PFSK-1 (cell line): ENCODE measurements at regions not wholly inside any gene's neighbourhood (a gene's known extent, or its start where the extent isn't known, plus 50 kb on each side); places are given as distances from the start of the nearest gene placed in this dataset.

Experiments used
- FOXP2 ChIP-seq: optimal IDR thresholded peaks from 2 replicates; pipeline ENCODE3; 2011; ENCODE audit warnings: borderline replicate concordance, control low read depth, inconsistent platforms; ENCODE audit not compliant: insufficient read depth; ENCODE audit errors: extremely low read length, extremely low read depth
- POLR2AphosphoS5 ChIP-seq: IDR thresholded peaks from 2 replicates; pipeline ENCODE4 v1.6.1; 2012; ENCODE audit warnings: low read depth, mild to moderate bottlenecking, control low read depth, low read length, moderate library complexity
- SIN3A ChIP-seq: IDR thresholded peaks from 2 replicates; pipeline ENCODE4 v1.6.1; 2012; ENCODE audit warnings: mild to moderate bottlenecking, low read length, moderate library complexity, borderline replicate concordance; ENCODE audit not compliant: insufficient read depth
- TAF1 ChIP-seq: IDR thresholded peaks from 2 replicates; pipeline ENCODE4 v1.6.1; 2012; ENCODE audit warnings: low read length, control low read depth, borderline replicate concordance; ENCODE audit not compliant: insufficient read depth
- TF ChIP-seq, protein P1 (sequence below), 2 experiments: IDR thresholded peaks; 2 replicates each; pipeline versions ENCODE4 v1.6.1 to v1.8.0; 2011 to 2012; ENCODE audit warnings: low read depth in 2 of 2, low read length in 2 of 2, control low read depth in 1 of 2, inconsistent platforms in 1 of 2, mild to moderate bottlenecking in 1 of 2, moderate library complexity in 1 of 2; ENCODE audit not compliant: insufficient read depth in 1 of 2

GRCh38 chr16:79758615-79759346, 158.2 kb upstream of the MAF start:
- TF ChIP-seq, protein P1, sequence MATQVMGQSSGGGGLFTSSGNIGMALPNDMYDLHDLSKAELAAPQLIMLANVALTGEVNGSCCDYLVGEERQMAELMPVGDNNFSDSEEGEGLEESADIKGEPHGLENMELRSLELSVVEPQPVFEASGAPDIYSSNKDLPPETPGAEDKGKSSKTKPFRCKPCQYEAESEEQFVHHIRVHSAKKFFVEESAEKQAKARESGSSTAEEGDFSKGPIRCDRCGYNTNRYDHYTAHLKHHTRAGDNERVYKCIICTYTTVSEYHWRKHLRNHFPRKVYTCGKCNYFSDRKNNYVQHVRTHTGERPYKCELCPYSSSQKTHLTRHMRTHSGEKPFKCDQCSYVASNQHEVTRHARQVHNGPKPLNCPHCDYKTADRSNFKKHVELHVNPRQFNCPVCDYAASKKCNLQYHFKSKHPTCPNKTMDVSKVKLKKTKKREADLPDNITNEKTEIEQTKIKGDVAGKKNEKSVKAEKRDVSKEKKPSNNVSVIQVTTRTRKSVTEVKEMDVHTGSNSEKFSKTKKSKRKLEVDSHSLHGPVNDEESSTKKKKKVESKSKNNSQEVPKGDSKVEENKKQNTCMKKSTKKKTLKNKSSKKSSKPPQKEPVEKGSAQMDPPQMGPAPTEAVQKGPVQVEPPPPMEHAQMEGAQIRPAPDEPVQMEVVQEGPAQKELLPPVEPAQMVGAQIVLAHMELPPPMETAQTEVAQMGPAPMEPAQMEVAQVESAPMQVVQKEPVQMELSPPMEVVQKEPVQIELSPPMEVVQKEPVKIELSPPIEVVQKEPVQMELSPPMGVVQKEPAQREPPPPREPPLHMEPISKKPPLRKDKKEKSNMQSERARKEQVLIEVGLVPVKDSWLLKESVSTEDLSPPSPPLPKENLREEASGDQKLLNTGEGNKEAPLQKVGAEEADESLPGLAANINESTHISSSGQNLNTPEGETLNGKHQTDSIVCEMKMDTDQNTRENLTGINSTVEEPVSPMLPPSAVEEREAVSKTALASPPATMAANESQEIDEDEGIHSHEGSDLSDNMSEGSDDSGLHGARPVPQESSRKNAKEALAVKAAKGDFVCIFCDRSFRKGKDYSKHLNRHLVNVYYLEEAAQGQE (IDR thresholded peaks at IDR 0.05; ENCODE audit: insufficient read depth in 1 of 2, low read depth in 2 of 2, low read length in 2 of 2), result no peak

GRCh38 chr16:79757968-79758367, 157.4 kb upstream of the MAF start:
- TF ChIP-seq FOXP2, result no peak
- no peak for TF ChIP-seq SIN3A
- no peak for TF ChIP-seq POLR2AphosphoS5
- TF ChIP-seq TAF1, result no peak
- TF ChIP-seq, protein P1 (IDR thresholded peaks at IDR 0.05; ENCODE audit: insufficient read depth in 1 of 2, low read depth in 2 of 2, low read length in 2 of 2), result no peak

- no peak for TF ChIP-seq FOXP2
- TF ChIP-seq TAF1, result no peak
- no peak for TF ChIP-seq POLR2AphosphoS5
- TF ChIP-seq, protein P1 (IDR thresholded peaks at IDR 0.05; ENCODE audit: insufficient read depth in 1 of 2, low read depth in 2 of 2, low read length in 2 of 2), result no peak
- TF ChIP-seq SIN3A, result no peak
Measured at GRCh38 chr16:79757163-79757562, 156.6 kb upstream of the MAF start.

GRCh38 chr16:79756571-79756970, 156.0 kb upstream of the MAF start:
- TF ChIP-seq TAF1, result no peak
- TF ChIP-seq POLR2AphosphoS5, result no peak
- no peak for TF ChIP-seq FOXP2
- no peak for TF ChIP-seq SIN3A
- TF ChIP-seq, protein P1 (IDR thresholded peaks at IDR 0.05; ENCODE audit: insufficient read depth in 1 of 2, low read depth in 2 of 2, low read length in 2 of 2), result no peak

DNA sequence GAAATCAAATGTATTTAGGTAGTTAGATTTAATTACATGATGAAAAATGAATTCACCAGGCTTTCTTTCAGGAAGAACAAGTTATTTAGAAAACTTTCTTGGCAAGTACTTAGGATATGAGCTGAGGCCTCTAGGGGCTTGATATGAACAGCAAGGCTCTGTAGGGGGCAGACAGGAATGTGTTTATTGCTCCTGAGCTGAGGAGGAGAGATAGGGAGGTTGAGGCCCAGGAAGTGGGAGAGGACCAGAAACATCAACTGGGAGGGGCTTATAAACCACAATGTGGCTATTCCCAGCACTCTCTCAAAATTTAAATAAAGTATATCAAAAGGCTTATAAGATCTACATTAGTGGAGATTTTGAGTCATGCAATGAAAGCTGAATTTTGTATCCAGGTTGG, 154.0 kb upstream of the MAF start:
- no peak for TF ChIP-seq SIN3A
- no peak for TF ChIP-seq FOXP2
- TF ChIP-seq, protein P1 (IDR thresholded peaks at IDR 0.05; ENCODE audit: insufficient read depth in 1 of 2, low read depth in 2 of 2, low read length in 2 of 2), result no peak
- no peak for TF ChIP-seq TAF1
- TF ChIP-seq POLR2AphosphoS5, result no peak
